Vagina (tissue), 2 donors: ENCODE measurements at regions not wholly inside any gene's neighbourhood (a gene's known extent, or its start where the extent isn't known, plus 50 kb on each side); places are given as distances from the start of the nearest gene placed in this dataset.
"Not testable (repeated sequence)": the region's sequence is repeated elsewhere in the genome, so short reads cannot be mapped to it uniquely, and the experiment has no call there.

ENCODE experiments used
- DNase-seq, 2 donors: peaks; one replicate each; pipeline ENCODE4 v3.0.0-alpha.2; 2017; ENCODE audit errors: extremely low spot score in 2 of 2
- H3K27ac ChIP-seq: fragments of 200-600 bp; sonication (generic); one replicate; pipeline ENCODE4 v1.5.1; 2019
- H3K27me3 ChIP-seq: fragments of 200-600 bp; sonication (generic); one replicate; pipeline ENCODE4 v1.5.1; 2019
- H3K36me3 ChIP-seq, 2 donors: fragments of 200-600 bp; sonication (generic); one replicate each; pipeline ENCODE4 v1.5.1; 2017 to 2019
- H3K4me1 ChIP-seq: fragments of 200-600 bp; sonication (generic); one replicate; pipeline ENCODE4 v1.5.1; 2019
- H3K4me3 ChIP-seq, 2 donors: fragments of 200-600 bp; sonication (generic); 1 replicate in 1 of 2; 2 replicates in 1 of 2; pipeline ENCODE4 v1.5.1; 2016 to 2019
- H3K9me3 ChIP-seq: fragments of 200-600 bp; sonication (generic); one replicate; pipeline ENCODE4 v1.5.1; 2019
- POLR2A ChIP-seq, 2 donors: fragments of 450-650 bp; IDR thresholded peaks; one replicate each; pipeline ENCODE4 v1.6.1; 2017; ENCODE audit warnings: antibody characterized with exemption in 2 of 2, mild to moderate bottlenecking in 2 of 2, moderate library complexity in 2 of 2
- POLR2AphosphoS5 ChIP-seq, 2 donors: sonication (generic); formaldehyde crosslinking; IDR thresholded peaks; one replicate each; pipeline ENCODE4 v1.9.0; 2017; ENCODE audit warnings: antibody characterized with exemption in 2 of 2, mild to moderate bottlenecking in 2 of 2, low read depth in 1 of 2; ENCODE audit not compliant: insufficient read depth in 1 of 2
- intact Hi-C: fragments of 100-400 bp; cut with DNase I; formaldehyde crosslinking; loops from one replicate; pipeline ENCODE4 v1.15.1; 2023
- TF ChIP-seq, protein P1 (sequence below), 3 experiments: fragments of 450-650 bp in 2 of 3; fragments of 200-600 bp in 1 of 3; sonication (generic) in 1 of 3; IDR thresholded peaks; one replicate each; pipeline ENCODE4 v1.5.1; 2017 to 2019; ENCODE audit warnings: antibody characterized with exemption in 3 of 3, mild to moderate bottlenecking in 2 of 3, moderate library complexity in 2 of 3

GRCh38 chr5:101785090-101785489 is 511.0 kb downstream of the SLCO4C1 start:
- intact Hi-C loops = no loop called here
- Histone ChIP-seq H3K27ac (no peak overlapping the region), H3K27me3 (no peaks in the 10 kb centered on the region), H3K36me3 (no peaks in the 10 kb centered on the region), H3K4me1 (no peaks in the 10 kb centered on the region), H3K4me3 (no peak overlapping the region), H3K9me3 (no peaks in the 10 kb centered on the region)
- DNase-seq = no peak
- TF ChIP-seq, protein P1, sequence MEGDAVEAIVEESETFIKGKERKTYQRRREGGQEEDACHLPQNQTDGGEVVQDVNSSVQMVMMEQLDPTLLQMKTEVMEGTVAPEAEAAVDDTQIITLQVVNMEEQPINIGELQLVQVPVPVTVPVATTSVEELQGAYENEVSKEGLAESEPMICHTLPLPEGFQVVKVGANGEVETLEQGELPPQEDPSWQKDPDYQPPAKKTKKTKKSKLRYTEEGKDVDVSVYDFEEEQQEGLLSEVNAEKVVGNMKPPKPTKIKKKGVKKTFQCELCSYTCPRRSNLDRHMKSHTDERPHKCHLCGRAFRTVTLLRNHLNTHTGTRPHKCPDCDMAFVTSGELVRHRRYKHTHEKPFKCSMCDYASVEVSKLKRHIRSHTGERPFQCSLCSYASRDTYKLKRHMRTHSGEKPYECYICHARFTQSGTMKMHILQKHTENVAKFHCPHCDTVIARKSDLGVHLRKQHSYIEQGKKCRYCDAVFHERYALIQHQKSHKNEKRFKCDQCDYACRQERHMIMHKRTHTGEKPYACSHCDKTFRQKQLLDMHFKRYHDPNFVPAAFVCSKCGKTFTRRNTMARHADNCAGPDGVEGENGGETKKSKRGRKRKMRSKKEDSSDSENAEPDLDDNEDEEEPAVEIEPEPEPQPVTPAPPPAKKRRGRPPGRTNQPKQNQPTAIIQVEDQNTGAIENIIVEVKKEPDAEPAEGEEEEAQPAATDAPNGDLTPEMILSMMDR (IDR thresholded peaks at IDR 0.05) = no peak
- no peak for TF ChIP-seq POLR2AphosphoS5 (IDR thresholded peaks at IDR 0.05; ENCODE audit: insufficient read depth in 1 of 2, low read depth in 1 of 2)

DNA sequence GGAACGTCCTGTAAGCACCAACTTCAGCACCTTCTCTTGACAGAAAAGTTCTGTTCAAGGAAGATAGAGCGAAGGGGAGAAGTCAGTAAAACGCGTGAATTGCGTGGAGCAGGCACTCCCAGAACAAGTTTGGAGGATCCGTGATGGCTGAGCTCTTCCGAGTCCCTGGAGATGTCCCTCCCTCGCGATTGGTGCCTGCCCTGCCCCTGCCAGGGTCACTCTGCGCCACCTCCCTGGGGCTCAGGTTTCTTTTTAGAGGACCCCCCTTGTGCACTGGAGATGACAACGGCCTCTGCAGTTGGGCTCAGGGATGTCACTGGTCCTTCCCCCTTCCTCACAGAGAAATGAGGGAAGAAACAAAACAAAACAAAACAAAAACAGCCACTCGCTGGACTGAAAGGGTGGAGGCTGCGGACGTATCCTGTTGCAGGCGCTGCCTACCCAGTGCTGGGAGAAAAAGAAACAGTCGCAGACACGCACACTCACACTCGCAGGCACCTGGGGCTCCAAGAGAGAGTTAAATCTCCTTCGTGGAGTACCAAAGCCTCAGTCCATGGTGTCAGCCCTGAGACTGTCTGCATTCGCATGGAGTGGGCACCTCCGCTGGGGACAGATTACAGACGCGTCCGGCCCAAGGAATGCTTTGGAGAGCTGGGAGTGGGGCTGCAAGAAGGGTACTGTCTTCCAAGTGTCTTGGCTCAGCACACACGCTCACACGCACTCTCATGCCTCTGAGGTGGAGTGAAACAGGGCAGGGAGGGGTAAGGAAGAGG is 512.7 kb downstream of the SLCO4C1 start:
- DNase-seq = peak in 1 of 2 donors; percentile 83
- H3K27ac ChIP-seq = no peak overlapping the region
- H3K27me3 ChIP-seq = no peaks in the 10 kb centered on the region
- intact Hi-C loops = no loop called here
- no peaks in the 10 kb centered on the region for H3K4me1 ChIP-seq
- TF ChIP-seq, protein P1 (IDR thresholded peaks at IDR 0.05) = no peak
- TF ChIP-seq POLR2A (IDR thresholded peaks at IDR 0.05) = no peak
- TF ChIP-seq POLR2AphosphoS5 (IDR thresholded peaks at IDR 0.05; ENCODE audit: insufficient read depth in 1 of 2, low read depth in 1 of 2) = no peak
- no peaks in the 10 kb centered on the region for H3K36me3 ChIP-seq
- H3K9me3 ChIP-seq = no peaks in the 10 kb centered on the region
- peak overlapping the region in 1 of 2 donors; percentile 24 for H3K4me3 ChIP-seq

- Histone ChIP-seq H3K27ac (no peak overlapping the region), H3K36me3 (no peaks in the 10 kb centered on the region), H3K27me3 (no peaks in the 10 kb centered on the region), H3K4me1 (no peaks in the 10 kb centered on the region), H3K4me3 (no peak overlapping the region), H3K9me3 (no peaks in the 10 kb centered on the region)
- intact Hi-C loops = no loop called here
- TF ChIP-seq, protein P1 (IDR thresholded peaks at IDR 0.05) = no peak
- no peak for TF ChIP-seq POLR2A (IDR thresholded peaks at IDR 0.05)
- no peak for TF ChIP-seq POLR2AphosphoS5 (IDR thresholded peaks at IDR 0.05; ENCODE audit: insufficient read depth in 1 of 2, low read depth in 1 of 2)
- no peak for DNase-seq
Measured at GRCh38 chr5:101782352-101783103, 513.6 kb downstream of the SLCO4C1 start.

DNA sequence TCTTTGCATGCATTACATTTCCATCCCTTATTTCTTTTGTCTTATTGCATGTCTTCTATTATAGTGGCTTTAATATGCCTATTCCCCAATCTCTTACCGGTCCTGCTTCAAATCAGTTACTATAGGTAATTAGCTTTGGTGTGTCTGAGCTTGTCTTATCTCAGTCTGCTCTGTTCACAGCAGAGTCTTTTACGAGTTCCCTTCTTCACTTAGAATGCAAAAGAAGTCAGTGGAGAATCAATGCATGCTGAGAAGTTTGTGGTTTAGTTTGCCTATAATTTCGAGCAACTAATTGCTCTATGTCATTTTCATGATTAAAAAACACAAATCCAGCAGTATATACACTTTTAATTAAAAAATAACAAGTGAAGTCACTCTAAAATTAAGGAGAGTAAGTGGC is 545.0 kb downstream of the SLCO4C1 start:
- H3K9me3 ChIP-seq = no peaks in the 10 kb centered on the region
- no peak overlapping the region for H3K4me3 ChIP-seq
- no peak for TF ChIP-seq POLR2A (IDR thresholded peaks at IDR 0.05)
- H3K27ac ChIP-seq = no peak overlapping the region
- H3K27me3 ChIP-seq = no peaks in the 10 kb centered on the region
- intact Hi-C loops = no loop called here
- H3K4me1 ChIP-seq = no peaks in the 10 kb centered on the region
- no peaks in the 10 kb centered on the region for H3K36me3 ChIP-seq
- no peak for DNase-seq

DNA sequence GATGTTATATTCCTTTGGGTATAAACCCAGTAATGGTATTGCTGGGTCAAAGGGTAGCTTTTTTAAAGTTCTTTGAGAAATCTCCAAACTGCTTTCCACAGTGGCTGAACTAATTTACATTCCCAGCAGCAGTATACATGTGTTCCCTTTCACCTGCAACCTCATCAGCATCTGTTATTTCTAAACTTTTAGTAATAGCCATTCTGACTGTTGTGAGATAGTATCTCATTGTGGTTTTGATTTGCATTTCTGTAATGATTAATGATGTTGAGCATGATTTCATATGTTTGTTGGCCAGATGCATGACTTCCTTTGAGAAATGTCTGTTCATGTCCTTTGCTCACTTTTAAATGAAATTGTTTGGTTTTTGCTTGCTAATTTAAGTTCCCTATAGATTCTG is 553.1 kb downstream of the SLCO4C1 start:
- H3K36me3 ChIP-seq, H3K27ac ChIP-seq, intact Hi-C loops, H3K4me1 ChIP-seq, H3K27me3 ChIP-seq, H3K4me3 ChIP-seq, DNase-seq, H3K9me3 ChIP-seq: not testable (repeated sequence)

DNA sequence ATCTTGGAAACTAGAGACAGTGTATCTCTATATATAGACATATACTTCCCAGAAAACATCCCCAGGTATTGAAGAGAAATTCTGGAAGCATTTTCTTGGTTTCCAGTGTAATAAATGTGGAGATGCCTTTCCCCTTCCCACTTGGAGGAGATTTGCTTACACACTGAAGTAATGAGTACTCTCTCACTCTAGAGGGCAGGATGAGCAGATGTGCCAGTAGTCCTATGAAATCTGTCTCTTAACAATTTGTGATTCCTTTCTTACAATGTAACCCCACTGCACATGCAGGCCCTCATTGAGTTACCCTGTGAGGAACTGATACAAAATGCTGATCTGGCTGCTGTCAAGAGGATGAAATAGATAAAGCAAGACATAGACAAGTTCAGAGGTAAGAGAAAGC is 567.2 kb downstream of the SLCO4C1 start:
- no peak overlapping the region for H3K4me3 ChIP-seq
- H3K4me1 ChIP-seq = no peaks in the 10 kb centered on the region
- no peaks in the 10 kb centered on the region for H3K9me3 ChIP-seq
- no peak for TF ChIP-seq POLR2AphosphoS5 (IDR thresholded peaks at IDR 0.05; ENCODE audit: insufficient read depth in 1 of 2, low read depth in 1 of 2)
- TF ChIP-seq, protein P1 (IDR thresholded peaks at IDR 0.05) = no peak
- TF ChIP-seq POLR2A (IDR thresholded peaks at IDR 0.05) = no peak
- DNase-seq = no peak
- no peaks in the 10 kb centered on the region for H3K27me3 ChIP-seq
- no peak overlapping the region for H3K27ac ChIP-seq
- no peaks in the 10 kb centered on the region for H3K36me3 ChIP-seq
- intact Hi-C loops = no loop called here
